Osteoblast (primary cell): ENCODE measurements at regions not wholly inside any gene's neighbourhood (a gene's known extent, or its start where the extent isn't known, plus 50 kb on each side); places are given as distances from the start of the nearest gene placed in this dataset.

Experiments used
- DNase-seq: peaks from one replicate; pipeline ENCODE4 v3.0.0; 2011; ENCODE audit warnings: low spot score, mixed read lengths; ENCODE audit not compliant: insufficient read length; ENCODE audit errors: missing footprints
- H2AFZ ChIP-seq: 2 replicates; pipeline ENCODE4 v1.6.0; 2011; ENCODE audit warnings: mild to moderate bottlenecking, low read length
- H3K27ac ChIP-seq: 2 replicates; pipeline ENCODE4 v1.5.1; 2011; ENCODE audit warnings: mild to moderate bottlenecking, low read depth, low read length, moderate library complexity
- H3K27me3 ChIP-seq: 2 replicates; pipeline ENCODE4 v1.6.0; 2012; ENCODE audit warnings: mild to moderate bottlenecking, control low read depth, inconsistent platforms, low read length, moderate library complexity; ENCODE audit not compliant: insufficient read depth
- H3K36me3 ChIP-seq: 2 replicates; pipeline ENCODE4 v1.5.1; 2011; ENCODE audit warnings: mild to moderate bottlenecking, low read length, control low read depth, moderate library complexity; ENCODE audit not compliant: insufficient read depth
- H3K4me1 ChIP-seq: 2 replicates; pipeline ENCODE4 v1.5.1; 2011; ENCODE audit warnings: mild to moderate bottlenecking, low read length, control low read depth, moderate library complexity; ENCODE audit not compliant: insufficient read depth
- H3K4me2 ChIP-seq: 2 replicates; pipeline ENCODE4 v1.6.0; 2011; ENCODE audit warnings: mild to moderate bottlenecking, low read length; ENCODE audit not compliant: insufficient read depth
- H3K4me3 ChIP-seq: fragments of 200-600 bp; sonication (generic); 3 replicates; pipeline ENCODE4 v1.5.1; 2012; ENCODE audit warnings: mild to moderate bottlenecking, low read length, inconsistent platforms; ENCODE audit not compliant: insufficient read depth
- H3K79me2 ChIP-seq: 2 replicates; pipeline ENCODE4 v1.6.0; 2012; ENCODE audit warnings: mild to moderate bottlenecking, low read length, control low read depth, inconsistent platforms; ENCODE audit not compliant: insufficient read depth
- H3K9me3 ChIP-seq: 2 replicates; pipeline ENCODE4 v1.5.1; 2011; ENCODE audit warnings: low read depth, low read length, control low read depth
- H4K20me1 ChIP-seq: 2 replicates; pipeline ENCODE4 v1.6.0; 2012; ENCODE audit warnings: mild to moderate bottlenecking, low read length, control low read depth; ENCODE audit not compliant: insufficient read depth
- CTCF ChIP-seq: IDR thresholded peaks from 2 replicates; pipeline ENCODE4 v1.5.1; 2011; ENCODE audit warnings: mild to moderate bottlenecking, low read depth, low read length, moderate library complexity; ENCODE audit errors: extremely low read depth

DNA sequence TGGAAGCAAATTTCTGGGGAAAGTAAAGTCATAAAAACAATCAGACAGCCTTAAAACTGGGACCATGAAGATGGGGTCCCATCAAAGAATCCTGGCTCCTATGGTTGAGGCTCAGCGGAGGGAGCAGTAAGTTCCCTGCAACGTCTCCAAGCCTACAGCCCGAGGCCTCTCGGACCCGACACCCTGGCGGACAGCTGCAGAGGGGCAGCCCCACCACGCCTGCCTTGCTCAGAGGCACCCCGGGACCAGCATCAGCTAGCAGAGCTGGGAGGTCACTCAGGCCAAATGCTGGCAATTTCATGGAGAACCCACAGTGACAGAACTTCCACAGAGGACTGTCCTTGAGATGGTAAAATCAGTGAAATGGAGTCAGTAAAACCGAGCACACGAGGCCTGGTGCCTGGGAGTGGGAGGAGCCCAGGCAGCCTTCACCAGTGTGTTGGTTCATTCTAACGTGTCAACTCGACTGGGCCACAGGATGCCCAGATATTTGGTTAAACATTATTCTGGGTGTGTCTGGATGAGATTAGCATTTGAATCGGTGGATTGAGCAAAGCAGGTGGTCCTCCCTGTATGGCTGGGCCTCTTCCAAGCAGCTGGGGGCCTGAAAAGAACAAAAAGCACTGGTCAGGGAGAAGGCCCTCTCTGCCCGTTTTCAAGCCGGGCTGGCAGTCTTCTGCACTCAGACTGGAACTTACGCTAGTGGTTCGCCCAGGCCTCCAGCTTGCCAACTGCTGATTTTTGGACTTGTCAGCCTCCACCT, 96.2 kb upstream of the INSIG1 start:
- no peak overlapping the region for H3K4me2 ChIP-seq
- H3K9me3 ChIP-seq: no peaks in the 10 kb centered on the region
- H3K4me3 ChIP-seq: no peak overlapping the region
- DNase-seq: peak; percentile 71
- TF ChIP-seq CTCF: no peak
- no peak overlapping the region for H3K27ac ChIP-seq
- H3K27me3 ChIP-seq: no peaks in the 10 kb centered on the region
- H4K20me1 ChIP-seq: no peaks in the 10 kb centered on the region
- no peaks in the 10 kb centered on the region for H3K79me2 ChIP-seq
- no peaks in the 10 kb centered on the region for H3K36me3 ChIP-seq
- no peak overlapping the region for H2AFZ ChIP-seq
- peaks cover 28% of the 10 kb centered on the region for H3K4me1 ChIP-seq

- no peak for TF ChIP-seq CTCF
- Histone ChIP-seq H3K79me2 (no peaks in the 10 kb centered on the region), H3K4me3 (no peak overlapping the region), H3K9me3 (no peaks in the 10 kb centered on the region), H3K27ac (no peak overlapping the region), H3K27me3 (no peaks in the 10 kb centered on the region), H2AFZ (no peak overlapping the region), H4K20me1 (no peaks in the 10 kb centered on the region), H3K36me3 (no peaks in the 10 kb centered on the region), H3K4me2 (no peak overlapping the region), H3K4me1 (peaks cover 35% of the 10 kb centered on the region)
- DNase-seq: peak; percentile 76
Observed at GRCh38 chr7:155202106-155202871, 95.4 kb upstream of the INSIG1 start.

GRCh38 chr7:155203059-155203881, 94.4 kb upstream of the INSIG1 start:
- Histone ChIP-seq H3K79me2 (no peaks in the 10 kb centered on the region), H3K4me1 (peaks cover 35% of the 10 kb centered on the region), H3K36me3 (no peaks in the 10 kb centered on the region), H2AFZ (no peak overlapping the region), H3K27ac (peak overlapping the region; percentile 14), H3K4me3 (no peak overlapping the region), H3K9me3 (no peaks in the 10 kb centered on the region), H4K20me1 (no peaks in the 10 kb centered on the region), H3K27me3 (no peaks in the 10 kb centered on the region), H3K4me2 (no peak overlapping the region)
- TF ChIP-seq CTCF: no peak
- peak; percentile 31 for DNase-seq
